H54 (cell line): ENCODE measurements at regions not wholly inside any gene's neighbourhood (a gene's known extent, or its start where the extent isn't known, plus 50 kb on each side); places are given as distances from the start of the nearest gene placed in this dataset.
A peak's percentile ranks its signal among the peaks of the same experiment; 100 is the strongest.

Experiments used
- DNase-seq: peaks from one replicate; pipeline ENCODE4 v3.0.0; 2011; ENCODE audit warnings: low spot score, mixed read lengths; ENCODE audit not compliant: insufficient read length
- FAIRE-seq: peaks from 3 replicates; lab custom pipeline; 2011; peaks lifted over from hg19 to GRCh38; lab: Jason Lieb, UNC
- POLR2A ChIP-seq: IDR thresholded peaks from 2 replicates; pipeline ENCODE4 v1.6.1; 2011; ENCODE audit warnings: low read depth, mild to moderate bottlenecking, low read length

DNA sequence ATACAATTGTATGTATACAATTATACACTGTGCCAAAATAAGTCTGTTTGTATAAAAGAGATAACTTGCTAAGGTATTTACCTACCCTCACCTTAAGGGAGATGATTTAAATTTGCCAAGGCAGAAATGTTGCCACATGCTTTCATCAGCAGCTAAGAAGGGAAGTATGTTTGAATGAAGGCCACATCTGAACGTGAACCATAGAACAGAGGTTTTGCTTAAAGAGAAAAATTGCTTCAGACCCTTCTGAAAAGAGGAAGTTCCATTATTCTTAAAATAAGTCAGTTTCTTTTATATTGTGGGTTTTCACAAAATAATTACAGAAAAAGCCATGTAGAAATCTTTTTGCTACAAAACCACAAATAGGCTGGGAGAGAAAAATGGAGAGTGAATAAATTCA, 621.5 kb upstream of the HTR2C start:
- FAIRE-seq: no peak

DNA sequence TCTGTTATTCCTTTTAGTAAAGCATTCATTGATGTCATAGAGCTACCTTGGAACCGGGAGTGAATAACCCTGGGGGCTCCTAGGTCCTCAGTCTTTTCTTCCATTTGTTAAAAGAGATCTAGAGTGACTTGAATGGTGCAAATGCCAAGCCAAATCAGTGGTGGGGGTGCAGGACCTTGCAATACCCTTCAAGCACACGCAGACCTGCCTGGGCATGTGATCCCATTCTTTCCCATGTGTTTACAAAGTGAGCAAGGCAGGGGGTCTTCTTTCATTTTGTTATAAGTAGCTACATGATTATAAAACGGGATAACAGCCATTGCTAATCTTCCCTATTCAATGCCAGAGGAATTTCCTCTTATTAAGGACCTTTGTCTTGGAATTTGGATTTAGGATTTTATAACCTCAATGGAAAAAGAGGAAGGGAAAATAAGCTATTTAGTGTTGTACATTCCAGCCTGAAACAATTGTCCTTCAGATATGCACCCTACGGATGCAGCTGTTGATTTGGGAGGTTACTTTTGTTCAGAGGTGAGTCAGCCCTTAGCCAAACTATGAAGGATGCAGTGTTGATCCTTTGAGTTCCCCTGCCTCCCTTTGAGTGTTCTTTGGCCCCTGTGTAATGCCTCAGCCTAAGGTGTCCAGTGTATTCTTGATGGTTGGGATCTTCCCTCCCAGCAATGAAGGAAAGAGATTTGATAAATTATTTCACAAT, 623.8 kb upstream of the HTR2C start:
- no peak for TF ChIP-seq POLR2A
- FAIRE-seq (no peak), DNase-seq (no peak)

More for the DNA sequence above, 621.5 kb upstream of the HTR2C start:
- no peak for TF ChIP-seq POLR2A
- DNase-seq: no peak

DNA sequence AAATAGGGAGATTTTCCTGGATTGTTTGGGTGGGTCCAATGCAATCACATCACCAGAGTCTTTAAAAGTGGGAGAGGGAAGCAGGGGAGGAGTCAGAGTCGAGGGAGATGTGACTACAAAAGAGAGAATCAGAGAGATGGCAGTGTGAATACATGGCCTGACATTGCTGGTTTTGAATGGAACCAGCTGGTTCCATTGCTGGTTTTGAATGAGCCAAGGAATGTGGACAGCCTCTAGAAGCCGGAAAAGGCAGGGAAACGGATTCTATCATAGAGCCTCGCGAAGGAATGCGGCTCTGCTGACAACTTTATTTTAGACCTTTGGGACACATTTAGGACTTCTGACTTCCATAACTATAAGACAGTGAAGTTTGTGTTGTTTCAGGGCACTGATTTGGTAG, 627.0 kb upstream of the HTR2C start:
- TF ChIP-seq POLR2A: no peak
- DNase-seq (no peak), FAIRE-seq (no peak)

DNA sequence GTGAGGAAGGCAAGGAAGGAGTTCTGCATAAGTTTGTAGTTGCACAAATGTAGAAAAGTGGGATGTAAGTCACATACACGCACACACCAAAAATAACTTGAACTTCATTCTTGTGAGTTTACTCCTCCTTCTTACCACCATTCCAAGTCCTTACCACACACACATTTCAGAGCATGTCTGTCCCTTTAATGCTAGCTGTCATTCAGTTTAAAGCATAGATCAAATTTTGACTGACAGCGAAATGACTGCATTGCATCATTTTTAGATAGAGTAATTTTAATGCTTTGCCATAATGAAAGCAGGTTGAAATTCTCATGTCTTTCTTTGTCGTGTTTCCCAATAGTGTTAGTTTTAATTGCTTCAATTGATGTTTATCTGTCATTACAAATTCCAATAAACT, 629.6 kb upstream of the HTR2C start:
- TF ChIP-seq POLR2A: no peak
- FAIRE-seq: no peak
- DNase-seq: no peak

GRCh38 chrX:113950081-113950678, 633.7 kb upstream of the HTR2C start:
- DNase-seq (no peak), FAIRE-seq (no peak)
- TF ChIP-seq POLR2A: no peak

- no peak for TF ChIP-seq POLR2A
- FAIRE-seq (no peak), DNase-seq (peak; percentile 0)
These were observed 636.3 kb upstream of the HTR2C start for GRCh38 chrX:113947548-113947947.

- no peak for DNase-seq
- no peak for TF ChIP-seq POLR2A
- no peak for FAIRE-seq
These were observed 648.4 kb upstream of the HTR2C start for GRCh38 chrX:113935518-113935917.

DNA sequence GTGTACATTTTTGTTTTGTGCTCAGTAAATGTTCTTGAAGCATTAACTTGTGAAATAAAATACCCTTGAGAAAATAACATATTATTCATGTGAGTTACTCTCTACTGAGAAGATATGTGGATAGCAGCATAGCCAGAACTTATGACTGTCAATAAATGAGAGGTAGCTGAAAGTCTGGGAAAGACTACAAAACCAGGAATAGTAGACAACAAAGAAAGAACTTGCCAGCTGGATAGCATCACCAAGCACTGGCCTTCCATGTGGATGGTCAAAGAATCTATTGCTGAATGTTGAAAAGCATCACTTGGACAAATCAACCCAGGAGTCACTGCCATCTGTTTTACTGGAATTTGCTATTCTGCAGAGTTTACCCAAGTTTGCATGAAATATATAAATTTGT, 650.0 kb upstream of the HTR2C start:
- no peak for FAIRE-seq
- TF ChIP-seq POLR2A: no peak
- no peak for DNase-seq

GRCh38 chrX:113929004-113929403, 654.9 kb upstream of the HTR2C start:
- DNase-seq (peak; percentile 5), FAIRE-seq (no peak)
- no peak for TF ChIP-seq POLR2A

DNA sequence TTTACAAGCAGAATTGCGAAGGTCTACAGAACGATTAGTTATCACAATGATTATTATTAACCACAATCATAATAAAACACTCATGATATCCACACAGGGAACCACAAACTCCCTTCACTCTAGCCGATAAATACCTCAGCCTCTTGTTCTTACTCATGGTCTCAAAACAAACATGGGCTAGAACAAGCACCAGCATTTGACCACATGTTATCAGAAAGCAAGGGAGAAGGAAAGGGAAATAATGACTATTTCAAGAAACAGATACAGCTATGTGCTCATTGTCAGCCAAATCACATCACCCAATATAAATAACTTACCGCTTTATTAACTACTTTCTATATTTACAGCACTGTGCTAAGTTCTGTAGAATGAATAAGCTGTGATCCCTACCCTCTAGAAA, 663.2 kb upstream of the HTR2C start:
- no peak for TF ChIP-seq POLR2A
- FAIRE-seq (no peak), DNase-seq (no peak)

GRCh38 chrX:113919387-113919786, 664.5 kb upstream of the HTR2C start:
- DNase-seq (no peak), FAIRE-seq (no peak)
- no peak for TF ChIP-seq POLR2A

DNA sequence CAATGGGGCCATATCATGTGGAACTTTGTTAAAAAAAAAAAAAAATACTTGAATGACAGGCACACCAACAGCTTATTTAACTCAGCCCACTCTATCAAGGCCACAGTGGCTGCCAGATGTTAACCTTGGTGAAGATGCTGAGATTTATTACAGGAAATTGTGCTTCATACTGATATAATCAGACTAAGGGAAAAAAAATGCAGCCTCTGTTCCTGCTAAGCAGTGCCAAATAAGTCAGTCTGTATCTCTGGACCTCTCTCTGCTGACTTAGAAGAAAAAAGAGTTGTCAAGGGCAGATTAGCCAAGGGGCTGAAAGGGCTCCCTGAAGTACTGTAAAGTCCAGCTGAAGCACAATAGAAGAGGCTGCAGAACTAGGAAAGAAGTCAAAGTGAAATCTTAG, 677.7 kb upstream of the HTR2C start:
- DNase-seq (no peak), FAIRE-seq (no peak)

DNA sequence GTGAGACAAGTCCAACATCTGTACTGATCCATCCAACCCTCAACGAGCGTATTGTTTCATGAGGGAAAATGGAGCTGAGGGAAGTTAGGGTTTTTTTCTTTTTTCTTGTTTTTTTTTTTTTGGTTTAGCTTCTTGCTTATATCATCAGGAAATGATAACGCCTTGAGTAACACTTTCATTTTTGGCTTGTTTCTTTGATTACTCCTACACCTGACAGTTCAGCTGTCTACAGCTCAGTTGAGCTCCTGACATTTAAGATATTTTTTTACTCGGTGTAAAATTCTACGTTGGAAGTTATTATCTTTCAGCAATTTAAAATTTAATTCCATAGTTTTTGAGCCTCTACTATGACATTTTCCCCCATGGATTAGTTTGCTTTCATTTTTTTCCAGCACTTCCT, 691.0 kb upstream of the HTR2C start:
- no peak for TF ChIP-seq POLR2A
- FAIRE-seq (no peak), DNase-seq (no peak)

More for the DNA sequence above, 677.7 kb upstream of the HTR2C start:
- TF ChIP-seq POLR2A: no peak

DNA sequence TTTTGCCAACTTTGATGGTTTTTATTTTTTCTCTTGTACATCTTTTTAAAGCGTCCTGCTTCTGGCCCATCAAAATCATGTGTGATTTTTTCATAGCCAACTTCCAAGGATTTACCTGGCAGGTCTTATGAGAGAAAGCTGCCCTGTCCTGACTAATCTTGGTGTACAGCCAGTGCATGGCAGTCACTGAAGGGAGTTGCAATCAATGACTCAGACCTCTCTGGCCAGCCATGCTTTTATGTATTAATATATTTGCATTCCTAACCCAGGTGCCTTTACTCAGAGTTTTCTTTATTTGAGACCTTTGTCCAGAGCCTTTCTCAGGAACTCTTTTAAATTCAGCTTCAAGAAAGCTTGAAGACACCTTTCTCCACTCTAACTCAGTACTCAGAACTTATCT, 691.5 kb upstream of the HTR2C start:
- DNase-seq (no peak), FAIRE-seq (no peak)
- no peak for TF ChIP-seq POLR2A

GRCh38 chrX:113873056-113873455, 710.8 kb upstream of the HTR2C start:
- DNase-seq (no peak), FAIRE-seq (no peak)
- TF ChIP-seq POLR2A: no peak

DNA sequence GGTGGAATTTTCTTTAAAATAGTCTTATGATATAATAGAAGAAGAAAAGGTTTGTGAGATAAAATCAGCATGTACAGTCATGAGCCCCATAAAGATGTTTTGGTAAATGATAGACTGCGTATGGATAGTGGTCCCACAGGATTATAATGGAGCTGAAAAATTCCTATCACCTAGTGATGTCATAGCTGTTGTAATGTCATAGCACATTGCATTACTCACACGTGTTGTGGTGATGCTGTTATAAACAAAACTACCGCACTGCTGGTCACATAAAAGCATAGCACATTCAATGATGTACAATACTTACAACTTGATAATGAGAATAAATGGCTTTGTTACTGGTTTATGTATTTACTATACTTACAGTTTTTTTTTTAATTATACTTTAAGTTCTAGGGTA, 715.2 kb upstream of the HTR2C start:
- FAIRE-seq: no peak
- no peak for DNase-seq
- no peak for TF ChIP-seq POLR2A
